SK-N-SH (cell line): ENCODE measurements at regions not wholly inside any gene's neighbourhood (a gene's known extent, or its start where the extent isn't known, plus 50 kb on each side); places are given as distances from the start of the nearest gene placed in this dataset.

Source experiments
- CTCF ChIA-PET: fragments of 300-600, 350-600 bp; formaldehyde crosslinking; extraction: SDS; loops from one replicate; lab custom pipeline; 2021; lab: Yijun Ruan, JAX
- POLR2A ChIA-PET: fragments of 350-600 bp; sonication (Branson Sonifier 250); formaldehyde crosslinking; extraction: SDS; loops from one replicate; lab custom pipeline; 2020; ENCODE audit warnings: antibody characterized with exemption, inconsistent platforms; lab: Yijun Ruan, JAX
- DNase-seq: peaks from one replicate; pipeline ENCODE4 v3.0.0; 2012
- H2AFZ ChIP-seq: fragments of 200-600 bp; sonication (generic); 2 replicates; pipeline ENCODE4 v1.8.1; 2016; ENCODE audit warnings: antibody characterized with exemption, mild to moderate bottlenecking, low read depth
- H3F3A ChIP-seq: fragments of 200-600 bp; sonication (generic); replicated peaks from 2 replicates; pipeline ENCODE3; 2016; ENCODE audit warnings: antibody characterized with exemption, mild to moderate bottlenecking; ENCODE audit not compliant: insufficient read depth
- H3K27ac ChIP-seq, 2 experiments: fragments of 200-500 bp in 1 of 2; fragments of 200-600 bp in 1 of 2; sonication (Bioruptor generic) in 1 of 2; sonication (generic), shearing (Covaris generic) in 1 of 2; 2 replicates each; pipeline versions ENCODE4 v1.5.1 to v1.6.1; 2014 to 2016; ENCODE audit warnings: low read depth in 2 of 2, inconsistent platforms in 1 of 2, low read length in 1 of 2, mild to moderate bottlenecking in 1 of 2, mixed read lengths in 1 of 2
- H3K27me3 ChIP-seq: fragments of 200-600 bp; sonication (generic), shearing (Covaris generic); 2 replicates; pipeline ENCODE4 v1.6.1; 2016; ENCODE audit warnings: mixed run types; ENCODE audit not compliant: insufficient read depth
- H3K36me3 ChIP-seq, 2 experiments: fragments of 200-500 bp in 1 of 2; fragments of 200-600 bp in 1 of 2; sonication (Bioruptor generic) in 1 of 2; sonication (generic) in 1 of 2; replicated peaks in 1 of 2; 2 replicates each; pipeline versions ENCODE3 to v1.5.1; 2014 to 2016; ENCODE audit warnings: low read length in 1 of 2, mild to moderate bottlenecking in 1 of 2; ENCODE audit not compliant: insufficient read depth in 2 of 2, control insufficient read depth in 1 of 2
- H3K4me1 ChIP-seq, 2 experiments: fragments of 200-500 bp in 1 of 2; fragments of 200-600 bp in 1 of 2; sonication (Bioruptor generic) in 1 of 2; sonication (generic), shearing (Covaris generic) in 1 of 2; 2 replicates each; pipeline versions ENCODE4 v1.5.1 to v1.6.1; 2014 to 2016; ENCODE audit warnings: low read depth in 1 of 2, low read length in 1 of 2, mixed run types in 1 of 2; ENCODE audit not compliant: insufficient read depth in 2 of 2, control insufficient read depth in 1 of 2
- H3K4me2 ChIP-seq: fragments of 200-600 bp; sonication (generic), shearing (Covaris generic); 2 replicates; pipeline ENCODE4 v1.6.1; 2017; ENCODE audit warnings: mixed run types
- H3K4me3 ChIP-seq, 2 experiments: fragments of 200-500 bp in 1 of 2; fragments of 200-600 bp in 1 of 2; sonication (Bioruptor generic) in 1 of 2; sonication (generic), shearing (Covaris generic) in 1 of 2; 2 replicates each; pipeline versions ENCODE4 v1.5.1 to v1.8.1; 2014 to 2016; ENCODE audit warnings: low read depth in 2 of 2, inconsistent platforms in 1 of 2, low read length in 1 of 2, mild to moderate bottlenecking in 1 of 2, mixed read lengths in 1 of 2, moderate library complexity in 1 of 2
- H3K79me2 ChIP-seq: fragments of 200-600 bp; sonication (generic); 2 replicates; pipeline ENCODE4 v1.8.1; 2017; ENCODE audit warnings: mild to moderate bottlenecking; ENCODE audit not compliant: insufficient read depth
- H3K9ac ChIP-seq: fragments of 200-600 bp; sonication (generic); 2 replicates; pipeline ENCODE4 v1.6.1; 2017; ENCODE audit warnings: mixed run types
- H3K9me2 ChIP-seq: fragments of 200-600 bp; sonication (generic); 2 replicates; pipeline ENCODE4 v1.6.1; 2017; ENCODE audit warnings: mixed run types
- H3K9me3 ChIP-seq: fragments of 200-600 bp; sonication (generic); 2 replicates; pipeline ENCODE4 v1.6.1; 2017; ENCODE audit warnings: mixed run types, mild to moderate bottlenecking, moderate library complexity
- H4K20me1 ChIP-seq: fragments of 200-600 bp; sonication (generic); 2 replicates; pipeline ENCODE4 v1.6.1; 2017; ENCODE audit warnings: mild to moderate bottlenecking, mixed run types; ENCODE audit not compliant: insufficient read depth
- CHD2 ChIP-seq: fragments of 150-350 bp; IDR thresholded peaks from 2 replicates; pipeline ENCODE4 v1.6.1; 2018; ENCODE audit warnings: low read length; ENCODE audit not compliant: partially characterized antibody
- ELF1 ChIP-seq: IDR thresholded peaks from 2 replicates; pipeline ENCODE4 v1.4.0; 2012
- FOSL2 ChIP-seq: IDR thresholded peaks from 2 replicates; pipeline ENCODE4 v1.4.0; 2012; ENCODE audit warnings: low read depth, mild to moderate bottlenecking, moderate library complexity, borderline replicate concordance
- FOXJ3 ChIP-seq: sonication (generic); formaldehyde crosslinking; IDR thresholded peaks from 2 replicates; pipeline ENCODE4 v1.5.1; 2020; ENCODE audit warnings: mild to moderate bottlenecking, missing genetic modification reagents
- GATA2 ChIP-seq: sonication (generic); formaldehyde crosslinking; IDR thresholded peaks from 2 replicates; pipeline ENCODE4 v1.5.0; 2020; ENCODE audit warnings: mild to moderate bottlenecking, missing genetic modification reagents
- JUND ChIP-seq: IDR thresholded peaks from 2 replicates; pipeline ENCODE4 v1.4.0; 2012
- MEF2A ChIP-seq: IDR thresholded peaks from 2 replicates; pipeline ENCODE4 v1.4.0; 2012; ENCODE audit warnings: low read depth, borderline replicate concordance
- NFIC ChIP-seq: IDR thresholded peaks from 2 replicates; pipeline ENCODE4 v1.4.0; 2012; ENCODE audit warnings: borderline replicate concordance
- POLR2AphosphoS5 ChIP-seq: IDR thresholded peaks from 2 replicates; pipeline ENCODE4 v1.6.1; 2012; ENCODE audit warnings: low read depth, low read length
- RAD21 ChIP-seq: IDR thresholded peaks from 2 replicates; pipeline ENCODE4 v1.6.1; 2012; ENCODE audit warnings: mild to moderate bottlenecking, low read length
- RCOR1 ChIP-seq: fragments of 150-350 bp; IDR thresholded peaks from 2 replicates; pipeline ENCODE4 v1.6.1; 2017; ENCODE audit warnings: antibody characterized with exemption, low read length
- RFX5 ChIP-seq: IDR thresholded peaks from 2 replicates; pipeline ENCODE4 v1.6.1; 2012; ENCODE audit warnings: mild to moderate bottlenecking, improper control_type of control experiment, low read length
- TAF1 ChIP-seq: IDR thresholded peaks from 2 replicates; pipeline ENCODE4 v1.6.1; 2012; ENCODE audit warnings: low read depth, mild to moderate bottlenecking, low read length, moderate library complexity, borderline replicate concordance
- TCF12 ChIP-seq: IDR thresholded peaks from 2 replicates; pipeline ENCODE4 v1.4.0; 2012
- TEAD4 ChIP-seq: IDR thresholded peaks from 2 replicates; pipeline ENCODE4 v1.4.0; 2012; ENCODE audit warnings: mild to moderate bottlenecking, borderline replicate concordance; ENCODE audit not compliant: insufficient read depth
- YY1 ChIP-seq: IDR thresholded peaks from 2 replicates; pipeline ENCODE4 v1.4.0; 2012; ENCODE audit warnings: low read depth, mild to moderate bottlenecking
- WGBS: methylation state at CpG from one replicate; pipeline ENCODE4 v1.1.6; 2017; ENCODE audit warnings: low lambda C conversion rate; 5-methylcytosine and 5-hydroxymethylcytosine counted together
- TF ChIP-seq, protein P1 (sequence below): fragments of 150-350 bp; IDR thresholded peaks from 2 replicates; pipeline ENCODE4 v1.6.1; 2016; ENCODE audit warnings: mild to moderate bottlenecking, low read depth, low read length
- TF ChIP-seq, protein P2 (sequence below): IDR thresholded peaks from 2 replicates; pipeline ENCODE4; 2012
- TF ChIP-seq, protein P3 (sequence below): IDR thresholded peaks from 2 replicates; pipeline ENCODE4 v1.6.1; 2012; ENCODE audit warnings: mild to moderate bottlenecking, low read depth, low read length, moderate library complexity

DNA sequence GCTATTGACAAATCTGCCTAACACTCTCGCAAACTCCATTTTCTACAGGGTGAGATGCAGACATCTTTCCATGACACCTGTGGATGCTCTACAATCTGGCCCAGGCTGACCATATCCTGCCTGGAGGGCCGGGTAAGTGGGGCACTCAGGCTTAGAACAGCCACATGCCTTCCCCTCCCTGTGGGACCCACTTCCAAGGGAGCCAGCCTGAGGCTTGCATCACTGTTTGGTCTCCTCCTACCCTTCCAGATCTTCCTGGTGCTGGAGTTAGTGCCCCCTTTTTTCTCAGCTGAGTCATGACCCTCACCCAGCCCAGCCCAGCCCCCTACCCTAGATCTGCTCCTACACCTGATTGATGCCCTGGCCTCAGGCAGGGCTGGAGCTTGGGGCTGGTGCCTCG, 62.0 kb upstream of the KCNK12 start:
- Histone ChIP-seq H2AFZ (no peak overlapping the region), H3K9me3 (no peaks in the 10 kb centered on the region), H3K27ac (no peak overlapping the region), H3K4me2 (no peak overlapping the region), H3K36me3 (no peaks in the 10 kb centered on the region), H3F3A (no peaks in the 10 kb centered on the region), H3K79me2 (no peaks in the 10 kb centered on the region), H3K4me3 (no peak overlapping the region), H3K9me2 (no peaks in the 10 kb centered on the region), H3K27me3 (no peaks in the 10 kb centered on the region; the same call in 1 of the 2 replicates), H4K20me1 (no peaks in the 10 kb centered on the region), H3K4me1 (peaks cover 0 to 10% of the 10 kb centered on the region in 2 experiments; a peak in 2 of 4 replicates), H3K9ac (no peak overlapping the region)
- TF ChIP-seq RFX5 (no peak), POLR2AphosphoS5 (no peak), NFIC (no peak), FOSL2 (no peak), CHD2 (no peak)
- TF ChIP-seq, protein P1, sequence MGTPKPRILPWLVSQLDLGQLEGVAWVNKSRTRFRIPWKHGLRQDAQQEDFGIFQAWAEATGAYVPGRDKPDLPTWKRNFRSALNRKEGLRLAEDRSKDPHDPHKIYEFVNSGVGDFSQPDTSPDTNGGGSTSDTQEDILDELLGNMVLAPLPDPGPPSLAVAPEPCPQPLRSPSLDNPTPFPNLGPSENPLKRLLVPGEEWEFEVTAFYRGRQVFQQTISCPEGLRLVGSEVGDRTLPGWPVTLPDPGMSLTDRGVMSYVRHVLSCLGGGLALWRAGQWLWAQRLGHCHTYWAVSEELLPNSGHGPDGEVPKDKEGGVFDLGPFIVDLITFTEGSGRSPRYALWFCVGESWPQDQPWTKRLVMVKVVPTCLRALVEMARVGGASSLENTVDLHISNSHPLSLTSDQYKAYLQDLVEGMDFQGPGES = no peak
- TF ChIP-seq, protein P2, sequence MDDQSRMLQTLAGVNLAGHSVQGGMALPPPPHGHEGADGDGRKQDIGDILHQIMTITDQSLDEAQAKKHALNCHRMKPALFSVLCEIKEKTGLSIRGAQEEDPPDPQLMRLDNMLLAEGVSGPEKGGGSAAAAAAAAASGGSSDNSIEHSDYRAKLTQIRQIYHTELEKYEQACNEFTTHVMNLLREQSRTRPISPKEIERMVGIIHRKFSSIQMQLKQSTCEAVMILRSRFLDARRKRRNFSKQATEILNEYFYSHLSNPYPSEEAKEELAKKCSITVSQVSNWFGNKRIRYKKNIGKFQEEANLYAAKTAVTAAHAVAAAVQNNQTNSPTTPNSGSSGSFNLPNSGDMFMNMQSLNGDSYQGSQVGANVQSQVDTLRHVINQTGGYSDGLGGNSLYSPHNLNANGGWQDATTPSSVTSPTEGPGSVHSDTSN = no peak
- TF ChIP-seq, protein P3, sequence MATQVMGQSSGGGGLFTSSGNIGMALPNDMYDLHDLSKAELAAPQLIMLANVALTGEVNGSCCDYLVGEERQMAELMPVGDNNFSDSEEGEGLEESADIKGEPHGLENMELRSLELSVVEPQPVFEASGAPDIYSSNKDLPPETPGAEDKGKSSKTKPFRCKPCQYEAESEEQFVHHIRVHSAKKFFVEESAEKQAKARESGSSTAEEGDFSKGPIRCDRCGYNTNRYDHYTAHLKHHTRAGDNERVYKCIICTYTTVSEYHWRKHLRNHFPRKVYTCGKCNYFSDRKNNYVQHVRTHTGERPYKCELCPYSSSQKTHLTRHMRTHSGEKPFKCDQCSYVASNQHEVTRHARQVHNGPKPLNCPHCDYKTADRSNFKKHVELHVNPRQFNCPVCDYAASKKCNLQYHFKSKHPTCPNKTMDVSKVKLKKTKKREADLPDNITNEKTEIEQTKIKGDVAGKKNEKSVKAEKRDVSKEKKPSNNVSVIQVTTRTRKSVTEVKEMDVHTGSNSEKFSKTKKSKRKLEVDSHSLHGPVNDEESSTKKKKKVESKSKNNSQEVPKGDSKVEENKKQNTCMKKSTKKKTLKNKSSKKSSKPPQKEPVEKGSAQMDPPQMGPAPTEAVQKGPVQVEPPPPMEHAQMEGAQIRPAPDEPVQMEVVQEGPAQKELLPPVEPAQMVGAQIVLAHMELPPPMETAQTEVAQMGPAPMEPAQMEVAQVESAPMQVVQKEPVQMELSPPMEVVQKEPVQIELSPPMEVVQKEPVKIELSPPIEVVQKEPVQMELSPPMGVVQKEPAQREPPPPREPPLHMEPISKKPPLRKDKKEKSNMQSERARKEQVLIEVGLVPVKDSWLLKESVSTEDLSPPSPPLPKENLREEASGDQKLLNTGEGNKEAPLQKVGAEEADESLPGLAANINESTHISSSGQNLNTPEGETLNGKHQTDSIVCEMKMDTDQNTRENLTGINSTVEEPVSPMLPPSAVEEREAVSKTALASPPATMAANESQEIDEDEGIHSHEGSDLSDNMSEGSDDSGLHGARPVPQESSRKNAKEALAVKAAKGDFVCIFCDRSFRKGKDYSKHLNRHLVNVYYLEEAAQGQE = no peak
- WGBS = 57% methylated on average over 3 of the region's 3 CpGs
- no peak for DNase-seq
- CTCF ChIA-PET = interaction anchor here (0.7 to 1.9 kb wide), 3 partner anchors 11 to 135 kb away, joined by 3 to 4 read pairs (median 3); no protein-coding TSS in a partner anchor
- POLR2A ChIA-PET = no interaction called here

DNA sequence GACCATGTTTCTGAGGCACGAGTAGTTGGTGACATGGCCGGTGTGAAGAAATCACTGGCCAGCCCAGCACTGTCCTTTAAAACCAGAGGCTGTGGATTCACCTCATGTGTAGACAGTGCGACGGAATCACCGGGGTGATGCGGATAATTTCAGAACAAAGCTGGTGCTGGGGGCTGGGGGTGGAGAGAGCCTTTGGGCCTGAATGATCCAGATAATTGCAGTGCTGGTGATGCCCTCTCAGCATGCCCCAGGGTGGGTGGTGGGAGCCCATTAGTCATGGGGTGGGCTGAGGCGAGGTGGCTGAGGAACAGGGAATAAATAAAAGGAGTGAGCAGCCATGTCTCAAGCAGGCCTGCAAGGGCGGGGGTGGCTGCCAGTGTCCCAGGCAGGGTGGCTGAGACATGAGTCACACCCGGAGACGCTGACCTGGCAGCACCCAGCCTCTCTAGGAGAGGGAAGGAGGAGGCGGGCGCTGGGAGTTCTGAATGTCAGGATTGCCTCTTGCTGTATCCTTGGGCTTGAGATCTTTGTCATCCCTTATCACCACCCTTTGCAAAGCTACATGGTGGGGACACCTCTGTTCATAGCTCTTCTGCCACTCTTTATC, 61.1 kb upstream of the KCNK12 start:
- H3K4me2 ChIP-seq = peak overlapping the region; percentile 56
- peaks cover 0 to 10% of the 10 kb centered on the region in 2 experiments; a peak in 2 of 4 replicates for H3K4me1 ChIP-seq
- no peaks in the 10 kb centered on the region; the same call in 1 of the 2 replicates for H3K27me3 ChIP-seq
- peak overlapping the region; percentile 92 for H2AFZ ChIP-seq
- no peaks in the 10 kb centered on the region for H3K79me2 ChIP-seq
- no peaks in the 10 kb centered on the region for H3F3A ChIP-seq
- CTCF ChIA-PET = interaction anchor here (0.9 to 1.9 kb wide), 3 partner anchors 11 to 136 kb away, joined by 3 to 4 read pairs (median 3); no protein-coding TSS in a partner anchor
- no peaks in the 10 kb centered on the region for H3K36me3 ChIP-seq
- H3K27ac ChIP-seq = no peak overlapping the region
- H3K9ac ChIP-seq = peak overlapping the region; percentile 37; the same call in 1 of the 2 replicates
- H4K20me1 ChIP-seq = no peaks in the 10 kb centered on the region
- 65% methylated on average over 12 of the region's 12 CpGs for WGBS
- no peaks in the 10 kb centered on the region for H3K9me2 ChIP-seq
- POLR2A ChIA-PET = no interaction called here
- no peaks in the 10 kb centered on the region for H3K9me3 ChIP-seq
- no peak for DNase-seq
- H3K4me3 ChIP-seq = no peak overlapping the region
- no peak; the same call in 1 of the 2 replicates for TF ChIP-seq TAF1
- no peak for TF ChIP-seq TEAD4
- no peak for TF ChIP-seq RCOR1
- no peak for TF ChIP-seq MEF2A
- TF ChIP-seq FOSL2 = peak; percentile 80
- no peak for TF ChIP-seq TCF12
- TF ChIP-seq, protein P1 = no peak
- no peak for TF ChIP-seq ELF1
- no peak for TF ChIP-seq GATA2 (CRISPR knock-in tag)
- no peak for TF ChIP-seq POLR2AphosphoS5
- no peak for TF ChIP-seq RAD21
- no peak for TF ChIP-seq FOXJ3 (CRISPR knock-in tag)
- peak; percentile 37; the same call in 1 of the 2 replicates for TF ChIP-seq YY1
- peak; percentile 36; the same call in 1 of the 2 replicates for TF ChIP-seq JUND
